ENCODE measurements at regions not wholly inside any gene's neighbourhood (a gene's known extent, or its start where the extent isn't known, plus 50 kb on each side); places are given as distances from the start of the nearest gene placed in this dataset.

- no peak for TF ChIP-seq CTCF (IDR thresholded peaks at IDR 0.05; ENCODE audit: insufficient read depth, low read length, poor library complexity, severe bottlenecking)
- no peak overlapping the region for H3K4me3 ChIP-seq (replicated peaks; ENCODE audit: low read depth, low read length)
- no peaks in the 10 kb centered on the region for H3K36me3 ChIP-seq (ENCODE audit: control insufficient read depth, insufficient read depth, low read length)
- no peak for DNase-seq (ENCODE audit: extremely low read depth, insufficient read length)
- no peaks in the 10 kb centered on the region for H3K27me3 ChIP-seq (replicated peaks; ENCODE audit: control insufficient read depth, insufficient read depth, low read length)
Measured at GRCh38 chr20:6707321-6707831, 60.1 kb upstream of the BMP2 start.

- DNase-seq (ENCODE audit: extremely low read depth, insufficient read length) = no peak
- TF ChIP-seq CTCF (IDR thresholded peaks at IDR 0.05; ENCODE audit: insufficient read depth, low read length, poor library complexity, severe bottlenecking) = no peak
- no peak overlapping the region for H3K4me3 ChIP-seq (replicated peaks; ENCODE audit: low read depth, low read length)
- no peaks in the 10 kb centered on the region for H3K36me3 ChIP-seq (ENCODE audit: control insufficient read depth, insufficient read depth, low read length)
- no peaks in the 10 kb centered on the region for H3K27me3 ChIP-seq (replicated peaks; ENCODE audit: control insufficient read depth, insufficient read depth, low read length)
Measured at GRCh38 chr20:6705926-6706548, 61.4 kb upstream of the BMP2 start.

- Histone ChIP-seq H3K4me3 (replicated peaks; ENCODE audit: low read depth, low read length) (no peak overlapping the region), H3K36me3 (ENCODE audit: control insufficient read depth, insufficient read depth, low read length) (no peaks in the 10 kb centered on the region), H3K27me3 (replicated peaks; ENCODE audit: control insufficient read depth, insufficient read depth, low read length) (no peaks in the 10 kb centered on the region)
- TF ChIP-seq CTCF (IDR thresholded peaks at IDR 0.05; ENCODE audit: insufficient read depth, low read length, poor library complexity, severe bottlenecking) = no peak
- DNase-seq (ENCODE audit: extremely low read depth, insufficient read length) = no peak
Measured at GRCh38 chr20:6705106-6705766, 62.2 kb upstream of the BMP2 start.

- no peak for DNase-seq (ENCODE audit: extremely low read depth, insufficient read length)
- no peak for TF ChIP-seq CTCF (IDR thresholded peaks at IDR 0.05; ENCODE audit: insufficient read depth, low read length, poor library complexity, severe bottlenecking)
- H3K4me3 ChIP-seq (replicated peaks; ENCODE audit: low read depth, low read length) = no peak overlapping the region
- H3K36me3 ChIP-seq (ENCODE audit: control insufficient read depth, insufficient read depth, low read length) = no peaks in the 10 kb centered on the region
- no peaks in the 10 kb centered on the region for H3K27me3 ChIP-seq (replicated peaks; ENCODE audit: control insufficient read depth, insufficient read depth, low read length)
Measured at GRCh38 chr20:6704132-6704861, 63.2 kb upstream of the BMP2 start.

- DNase-seq (ENCODE audit: extremely low read depth, insufficient read length) = no peak
- H3K27me3 ChIP-seq (replicated peaks; ENCODE audit: control insufficient read depth, insufficient read depth, low read length) = no peaks in the 10 kb centered on the region
Measured at GRCh38 chr20:6703656-6704055, 63.8 kb upstream of the BMP2 start.

More at GRCh38 chr20:6703656-6704055, 63.8 kb upstream of the BMP2 start:
- H3K4me3 ChIP-seq (replicated peaks; ENCODE audit: low read depth, low read length) = no peak overlapping the region
- TF ChIP-seq CTCF (IDR thresholded peaks at IDR 0.05; ENCODE audit: insufficient read depth, low read length, poor library complexity, severe bottlenecking) = no peak
- H3K36me3 ChIP-seq (ENCODE audit: control insufficient read depth, insufficient read depth, low read length) = no peaks in the 10 kb centered on the region

All from GM06990 (cell line).